Colonic mucosa (tissue), 4 donors: ENCODE measurements at regions not wholly inside any gene's neighbourhood (a gene's known extent, or its start where the extent isn't known, plus 50 kb on each side); places are given as distances from the start of the nearest gene placed in this dataset.

Source experiments
- DNase-seq: peaks from one replicate; pipeline ENCODE4 v3.0.0-alpha.2; 2020
- H3K27ac ChIP-seq: fragments of 200-600 bp; one replicate; pipeline ENCODE4 v1.8.0; 2021
- H3K27me3 ChIP-seq: fragments of 200-600 bp; one replicate; pipeline ENCODE4 v1.8.0; 2021
- H3K36me3 ChIP-seq: fragments of 200-600 bp; one replicate; pipeline ENCODE4 v1.8.0; 2021
- H3K4me1 ChIP-seq: fragments of 200-600 bp; one replicate; pipeline ENCODE4 v1.8.0; 2021; ENCODE audit warnings: mild to moderate bottlenecking
- H3K4me3 ChIP-seq: fragments of 200-600 bp; one replicate; pipeline ENCODE4 v1.8.0; 2021
- H3K9ac ChIP-seq, 2 donors: one replicate each; pipeline ENCODE4 v1.7.0; 2013; ENCODE audit warnings: control low read depth in 2 of 2, low read depth in 2 of 2, low read length in 2 of 2
- H3K9me3 ChIP-seq: fragments of 200-600 bp; one replicate; pipeline ENCODE4 v1.8.0; 2021
- CTCF ChIP-seq: fragments of 200-600 bp; IDR thresholded peaks from one replicate; pipeline ENCODE4 v1.8.0; 2022; ENCODE audit warnings: antibody characterized with exemption, mild to moderate bottlenecking
- intact Hi-C: fragments of 100-400 bp; cut with DNase I; formaldehyde crosslinking; loops from one replicate; pipeline ENCODE4 v1.14.1; 2022
- donor health status: healthy.
- donor health status: DM: no; HTN: no; CAD: no.
- donor health status: DM: no; HTN: no; CAD: no.

GRCh38 chr4:13762130-13762529 is 134.6 kb upstream of the BOD1L1 start:
- DNase-seq, result no peak
- H3K9me3 ChIP-seq, result no peaks in the 10 kb centered on the region
- H3K27me3 ChIP-seq, result no peaks in the 10 kb centered on the region
- H3K4me1 ChIP-seq, result no peaks in the 10 kb centered on the region
- H3K36me3 ChIP-seq, result no peaks in the 10 kb centered on the region
- TF ChIP-seq CTCF, result no peak
- no peak overlapping the region for H3K9ac ChIP-seq
- no peak overlapping the region for H3K4me3 ChIP-seq
- no peak overlapping the region for H3K27ac ChIP-seq
- intact Hi-C loops, result no loop called here

- no peaks in the 10 kb centered on the region for H3K27me3 ChIP-seq
- no peak overlapping the region for H3K4me3 ChIP-seq
- H3K9me3 ChIP-seq, result no peaks in the 10 kb centered on the region
- no peak overlapping the region for H3K9ac ChIP-seq
- no peak overlapping the region for H3K27ac ChIP-seq
- no peak for DNase-seq
- no peaks in the 10 kb centered on the region for H3K36me3 ChIP-seq
- H3K4me1 ChIP-seq, result no peaks in the 10 kb centered on the region
- intact Hi-C loops, result no loop called here
- TF ChIP-seq CTCF, result no peak
Observed at GRCh38 chr4:13763707-13764106, 136.2 kb upstream of the BOD1L1 start.

- no peaks in the 10 kb centered on the region for H3K9me3 ChIP-seq
- no peak for DNase-seq
- no peaks in the 10 kb centered on the region for H3K27me3 ChIP-seq
- no peak overlapping the region for H3K9ac ChIP-seq
- intact Hi-C loops, result no loop called here
- H3K4me1 ChIP-seq, result no peaks in the 10 kb centered on the region
- no peak for TF ChIP-seq CTCF
- H3K4me3 ChIP-seq, result no peak overlapping the region
- no peak overlapping the region for H3K27ac ChIP-seq
- H3K36me3 ChIP-seq, result no peaks in the 10 kb centered on the region
Observed at GRCh38 chr4:13765539-13765938, 138.0 kb upstream of the BOD1L1 start.

- no peak overlapping the region for H3K9ac ChIP-seq
- no peak for DNase-seq
- intact Hi-C loops, result no loop called here
- no peak for TF ChIP-seq CTCF
- no peaks in the 10 kb centered on the region for H3K9me3 ChIP-seq
- no peaks in the 10 kb centered on the region for H3K27me3 ChIP-seq
- H3K27ac ChIP-seq, result no peak overlapping the region
- no peaks in the 10 kb centered on the region for H3K36me3 ChIP-seq
- no peaks in the 10 kb centered on the region for H3K4me1 ChIP-seq
- no peak overlapping the region for H3K4me3 ChIP-seq
Observed at GRCh38 chr4:13766761-13767540, 139.4 kb upstream of the BOD1L1 start.

GRCh38 chr4:13777341-13777740 is 149.8 kb upstream of the BOD1L1 start:
- Histone ChIP-seq H3K4me3 (no peak overlapping the region), H3K36me3 (no peaks in the 10 kb centered on the region), H3K27ac (no peak overlapping the region), H3K4me1 (no peaks in the 10 kb centered on the region), H3K9me3 (no peaks in the 10 kb centered on the region), H3K27me3 (no peaks in the 10 kb centered on the region), H3K9ac (no peak overlapping the region)
- intact Hi-C loops, result no loop called here
- no peak for DNase-seq
- TF ChIP-seq CTCF, result no peak
